Esophagus muscularis mucosa (tissue), 4 donors: ENCODE measurements at regions not wholly inside any gene's neighbourhood (a gene's known extent, or its start where the extent isn't known, plus 50 kb on each side); places are given as distances from the start of the nearest gene placed in this dataset.
A peak's percentile ranks its signal among the peaks of the same experiment; 100 is the strongest.

Experiments used
- DNase-seq: peaks from one replicate; pipeline ENCODE4 v3.0.0-alpha.2; 2017; ENCODE audit errors: extremely low spot score
- H3K27ac ChIP-seq, 4 donors: fragments of 200-600 bp; sonication (generic); replicated peaks in 1 of 4; 1 replicate in 3 of 4; 2 replicates in 1 of 4; pipeline ENCODE4 v1.5.1; 2016 to 2019; ENCODE audit warnings: mild to moderate bottlenecking in 1 of 4
- H3K27me3 ChIP-seq, 4 donors: fragments of 200-600 bp; sonication (generic); one replicate each; pipeline versions ENCODE4 v1.5.1 to v1.6.0; 2016 to 2019
- H3K36me3 ChIP-seq, 4 donors: fragments of 200-600 bp; sonication (generic); one replicate each; pipeline ENCODE4 v1.5.1; 2016 to 2019
- H3K4me1 ChIP-seq, 4 donors: fragments of 200-600 bp; sonication (generic); one replicate each; pipeline ENCODE4 v1.5.1; 2016 to 2019
- H3K4me3 ChIP-seq, 4 donors: fragments of 200-600 bp; sonication (generic); 1 replicate in 2 of 4; 2 replicates in 2 of 4; pipeline ENCODE4 v1.5.1; 2016 to 2019; ENCODE audit warnings: mild to moderate bottlenecking in 4 of 4, moderate library complexity in 1 of 4
- H3K9me3 ChIP-seq, 4 donors: fragments of 200-600 bp; sonication (generic); 1 replicate in 3 of 4; 2 replicates in 1 of 4; pipeline ENCODE4 v1.5.1; 2016 to 2019
- CTCF ChIP-seq, 3 experiments: fragments of 200-600 bp in 2 of 3; fragments of 450-650 bp in 1 of 3; sonication (generic) in 2 of 3; IDR thresholded peaks; one replicate each; pipeline ENCODE4 v1.5.1; 2017 to 2019; ENCODE audit warnings: antibody characterized with exemption in 3 of 3, mild to moderate bottlenecking in 2 of 3, moderate library complexity in 1 of 3
- EP300 ChIP-seq: sonication (generic); formaldehyde crosslinking; IDR thresholded peaks from one replicate; pipeline ENCODE4 v1.6.1; 2017; ENCODE audit warnings: antibody characterized with exemption
- POLR2A ChIP-seq: fragments of 450-650 bp; IDR thresholded peaks from one replicate; pipeline ENCODE4 v1.6.1; 2017; ENCODE audit warnings: antibody characterized with exemption, moderate library complexity, mild to moderate bottlenecking, low read depth
- POLR2AphosphoS5 ChIP-seq, 2 donors: sonication (generic); formaldehyde crosslinking; IDR thresholded peaks; one replicate each; pipeline ENCODE4 v1.6.1; 2017; ENCODE audit warnings: antibody characterized with exemption in 2 of 2
- WGBS: methylation state at CpG from one replicate; pipeline ENCODE4 v1.1.5; 2018; 5-methylcytosine and 5-hydroxymethylcytosine counted together
- intact Hi-C: fragments of 100-400 bp; cut with DNase I; formaldehyde crosslinking; loops from one replicate; pipeline ENCODE4 v1.15.1; 2023

GRCh38 chr21:27704567-27705166, 737.8 kb upstream of the ADAMTS5 start:
- TF ChIP-seq POLR2A = no peak
- no peak for TF ChIP-seq EP300
- no peak for TF ChIP-seq CTCF (IDR thresholded peaks at IDR 0.05)
- TF ChIP-seq POLR2AphosphoS5 (IDR thresholded peaks at IDR 0.05) = no peak
- DNase-seq = no peak
- WGBS = 84% methylated on average over 8 of the region's 8 CpGs
- intact Hi-C loops = loop anchor here (5.0 to 10.0 kb wide), 2 partner anchors 633 to 1040 kb away; no protein-coding TSS in a partner anchor
- Histone ChIP-seq H3K36me3 (no peaks in the 10 kb centered on the region), H3K27me3 (no peaks in the 10 kb centered on the region), H3K9me3 (peaks cover 0 to 13% (median 7%) of the 10 kb centered on the region in 4 donors), H3K4me3 (no peak overlapping the region), H3K4me1 (peaks cover 0 to 27% (median 4%) of the 10 kb centered on the region in 4 donors), H3K27ac (no peak overlapping the region)

- Histone ChIP-seq H3K4me3 (no peak overlapping the region), H3K9me3 (peaks cover 0 to 13% (median 7%) of the 10 kb centered on the region in 4 donors), H3K27me3 (no peaks in the 10 kb centered on the region), H3K4me1 (peaks cover 0 to 27% (median 4%) of the 10 kb centered on the region in 4 donors), H3K27ac (no peak overlapping the region), H3K36me3 (no peaks in the 10 kb centered on the region)
- WGBS = 63% methylated on average over 4 of the region's 4 CpGs
- DNase-seq = no peak
- intact Hi-C loops = loop anchor here (5.0 to 10.0 kb wide), 2 partner anchors 634 to 1041 kb away; no protein-coding TSS in a partner anchor
- no peak for TF ChIP-seq POLR2AphosphoS5 (IDR thresholded peaks at IDR 0.05)
Measured at GRCh38 chr21:27703791-27704190, 736.9 kb upstream of the ADAMTS5 start.

GRCh38 chr21:27700974-27701614, 734.2 kb upstream of the ADAMTS5 start:
- no peaks in the 10 kb centered on the region for H3K27me3 ChIP-seq
- no peaks in the 10 kb centered on the region for H3K9me3 ChIP-seq
- peaks cover 0 to 27% (median 4%) of the 10 kb centered on the region in 4 donors for H3K4me1 ChIP-seq
- no peak for TF ChIP-seq EP300
- no peak for TF ChIP-seq POLR2A
- no peak for TF ChIP-seq POLR2AphosphoS5 (IDR thresholded peaks at IDR 0.05)
- peak; percentile 81 to 93 (median 93) for TF ChIP-seq CTCF (IDR thresholded peaks at IDR 0.05)
- intact Hi-C loops = loop anchor here (2.0 to 10.0 kb wide), 3 partner anchors 636 to 1044 kb away; no protein-coding TSS in a partner anchor
- no peak for DNase-seq
- H3K36me3 ChIP-seq = no peaks in the 10 kb centered on the region
- H3K4me3 ChIP-seq = no peak overlapping the region
- 13% methylated on average over 14 of the region's 14 CpGs for WGBS
- H3K27ac ChIP-seq = no peak overlapping the region

GRCh38 chr21:27695246-27695645, 728.4 kb upstream of the ADAMTS5 start:
- no peaks in the 10 kb centered on the region for H3K27me3 ChIP-seq
- peaks cover 0 to 5% (median 0%) of the 10 kb centered on the region in 4 donors for H3K4me1 ChIP-seq
- DNase-seq = no peak
- no peak overlapping the region for H3K27ac ChIP-seq
- H3K4me3 ChIP-seq = no peak overlapping the region
- no peak for TF ChIP-seq POLR2AphosphoS5 (IDR thresholded peaks at IDR 0.05)
- TF ChIP-seq POLR2A = no peak
- no peak for TF ChIP-seq EP300
- no peak for TF ChIP-seq CTCF (IDR thresholded peaks at IDR 0.05)
- 97% methylated on average over 1 of the region's 1 CpG for WGBS
- H3K36me3 ChIP-seq = no peaks in the 10 kb centered on the region
- intact Hi-C loops = no loop called here
- no peaks in the 10 kb centered on the region for H3K9me3 ChIP-seq

- Histone ChIP-seq H3K9me3 (peaks cover 0 to 1% (median 0%) of the 10 kb centered on the region in 4 donors), H3K27me3 (no peaks in the 10 kb centered on the region), H3K36me3 (no peaks in the 10 kb centered on the region), H3K27ac (no peak overlapping the region), H3K4me3 (no peak overlapping the region), H3K4me1 (no peaks in the 10 kb centered on the region)
- intact Hi-C loops = no loop called here
- WGBS = 80% methylated on average over 4 of the region's 4 CpGs
- no peak for DNase-seq
- TF ChIP-seq POLR2A = no peak
- TF ChIP-seq EP300 = no peak
- TF ChIP-seq CTCF (IDR thresholded peaks at IDR 0.05) = no peak
- TF ChIP-seq POLR2AphosphoS5 (IDR thresholded peaks at IDR 0.05) = no peak
Measured at GRCh38 chr21:27694667-27695066, 727.8 kb upstream of the ADAMTS5 start.
